Ascending aorta (tissue), 2 donors: ENCODE measurements at regions not wholly inside any gene's neighbourhood (a gene's known extent, or its start where the extent isn't known, plus 50 kb on each side); places are given as distances from the start of the nearest gene placed in this dataset.

Experiments used
- DNase-seq, 2 donors: peaks; one replicate each; pipeline ENCODE4 v3.0.0-alpha.2; 2019; ENCODE audit warnings: low spot score in 2 of 2
- H3K27ac ChIP-seq, 2 donors: fragments of 200-600 bp; sonication (generic); one replicate each; pipeline ENCODE4 v1.5.1; 2016 to 2017; ENCODE audit warnings: mild to moderate bottlenecking in 1 of 2
- H3K27me3 ChIP-seq: fragments of 200-600 bp; sonication (generic); one replicate; pipeline ENCODE4 v1.5.1; 2017
- H3K36me3 ChIP-seq, 2 donors: fragments of 200-600 bp; sonication (generic); one replicate each; pipeline ENCODE4 v1.5.1; 2016
- H3K4me1 ChIP-seq, 2 donors: fragments of 200-600 bp; sonication (generic); one replicate each; pipeline ENCODE4 v1.5.1; 2016 to 2017; ENCODE audit warnings: mild to moderate bottlenecking in 1 of 2
- H3K4me3 ChIP-seq, 2 donors: fragments of 200-600 bp; sonication (generic); one replicate each; pipeline ENCODE4 v1.5.1; 2016 to 2017; ENCODE audit warnings: mild to moderate bottlenecking in 1 of 2
- H3K9me3 ChIP-seq, 2 donors: fragments of 200-600 bp; sonication (generic); one replicate each; pipeline ENCODE4 v1.5.1; 2016
- CTCF ChIP-seq, 3 experiments: fragments of 200-600 bp in 2 of 3; fragments of 450-650 bp in 1 of 3; sonication (generic) in 2 of 3; IDR thresholded peaks; one replicate each; pipeline ENCODE4 v1.5.1; 2016 to 2019; ENCODE audit warnings: antibody characterized with exemption in 3 of 3, mild to moderate bottlenecking in 1 of 3, moderate library complexity in 1 of 3
- intact Hi-C: fragments of 100-400 bp; cut with DNase I; formaldehyde crosslinking; loops from one replicate; pipeline ENCODE4 v1.15.1; 2023

GRCh38 chr12:92552412-92553108, 150.2 kb upstream of the PLEKHG7 start:
- H3K9me3 ChIP-seq, result no peaks in the 10 kb centered on the region
- no peak for TF ChIP-seq CTCF (IDR thresholded peaks at IDR 0.05)
- H3K27me3 ChIP-seq, result no peaks in the 10 kb centered on the region
- H3K36me3 ChIP-seq, result no peaks in the 10 kb centered on the region
- intact Hi-C loops, result no loop called here
- H3K4me3 ChIP-seq, result no peak overlapping the region
- no peak for DNase-seq
- peaks cover 0 to 3% of the 10 kb centered on the region in 2 donors for H3K4me1 ChIP-seq
- peak overlapping the region; percentile 30 to 35 for H3K27ac ChIP-seq

DNA sequence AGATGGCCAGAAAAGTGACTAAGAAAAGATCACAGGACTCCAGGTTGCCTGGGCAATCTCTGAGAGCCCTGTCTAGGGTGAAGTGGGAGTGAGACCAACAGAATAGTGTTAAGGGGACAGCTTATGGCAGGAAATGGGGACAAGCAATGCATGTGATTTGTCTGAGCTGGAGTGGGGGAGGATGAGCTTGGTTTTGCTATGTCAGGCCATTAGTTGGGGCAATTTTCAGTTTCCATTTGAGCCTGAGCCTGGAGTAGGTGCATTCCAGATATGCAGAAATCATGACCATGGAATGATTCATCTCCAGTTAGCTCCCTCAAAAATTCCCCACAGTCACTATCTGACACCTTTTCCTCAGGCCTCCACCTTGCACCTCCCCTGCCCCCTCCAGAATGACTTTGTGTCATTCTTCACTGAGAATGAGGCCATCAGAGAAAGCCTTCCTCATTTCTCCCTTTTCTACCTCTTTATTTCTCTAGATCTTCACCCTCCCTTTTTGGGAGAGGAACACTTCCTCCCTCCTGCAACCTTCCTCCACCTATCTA, 150.9 kb upstream of the PLEKHG7 start:
- Histone ChIP-seq H3K4me3 (no peak overlapping the region), H3K36me3 (no peaks in the 10 kb centered on the region), H3K9me3 (no peaks in the 10 kb centered on the region), H3K4me1 (peaks cover 0 to 3% of the 10 kb centered on the region in 2 donors), H3K27me3 (no peaks in the 10 kb centered on the region), H3K27ac (peak overlapping the region in 1 of 2 donors; percentile 30)
- no peak for TF ChIP-seq CTCF (IDR thresholded peaks at IDR 0.05)
- intact Hi-C loops, result no loop called here
- no peak for DNase-seq

DNA sequence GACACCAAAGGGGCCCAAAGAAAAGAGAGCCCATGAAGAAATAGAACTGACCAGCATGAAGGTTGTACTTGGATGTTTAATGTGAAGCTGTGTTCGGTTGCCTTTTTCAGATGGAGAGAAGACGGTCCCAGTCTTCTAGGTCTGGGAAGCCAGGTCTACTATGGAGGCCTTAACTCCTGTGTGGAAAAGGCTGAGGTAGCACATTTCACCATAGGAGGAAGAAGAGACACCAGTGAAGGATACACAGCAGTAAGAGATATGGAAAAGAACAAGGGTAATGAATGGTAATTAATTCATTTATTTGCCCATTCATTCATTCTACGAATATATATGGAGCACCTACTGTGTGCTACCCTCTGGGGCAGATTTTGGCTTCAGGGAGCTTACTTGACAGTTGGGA, 151.6 kb upstream of the PLEKHG7 start:
- H3K4me3 ChIP-seq, result no peak overlapping the region
- intact Hi-C loops, result no loop called here
- H3K27ac ChIP-seq, result no peak overlapping the region
- H3K4me1 ChIP-seq, result peaks cover 0 to 3% of the 10 kb centered on the region in 2 donors
- no peaks in the 10 kb centered on the region for H3K27me3 ChIP-seq
- H3K36me3 ChIP-seq, result no peaks in the 10 kb centered on the region
- no peak for TF ChIP-seq CTCF (IDR thresholded peaks at IDR 0.05)
- H3K9me3 ChIP-seq, result no peaks in the 10 kb centered on the region
- DNase-seq, result no peak

- intact Hi-C loops, result no loop called here
- H3K36me3 ChIP-seq, result no peaks in the 10 kb centered on the region
- peaks cover 0 to 3% of the 10 kb centered on the region in 2 donors for H3K4me1 ChIP-seq
- no peak for TF ChIP-seq CTCF (IDR thresholded peaks at IDR 0.05)
- H3K27ac ChIP-seq, result no peak overlapping the region
- no peaks in the 10 kb centered on the region for H3K27me3 ChIP-seq
- H3K4me3 ChIP-seq, result no peak overlapping the region
- H3K9me3 ChIP-seq, result no peaks in the 10 kb centered on the region
- no peak for DNase-seq
Measured at GRCh38 chr12:92550661-92551060, 152.1 kb upstream of the PLEKHG7 start.

DNA sequence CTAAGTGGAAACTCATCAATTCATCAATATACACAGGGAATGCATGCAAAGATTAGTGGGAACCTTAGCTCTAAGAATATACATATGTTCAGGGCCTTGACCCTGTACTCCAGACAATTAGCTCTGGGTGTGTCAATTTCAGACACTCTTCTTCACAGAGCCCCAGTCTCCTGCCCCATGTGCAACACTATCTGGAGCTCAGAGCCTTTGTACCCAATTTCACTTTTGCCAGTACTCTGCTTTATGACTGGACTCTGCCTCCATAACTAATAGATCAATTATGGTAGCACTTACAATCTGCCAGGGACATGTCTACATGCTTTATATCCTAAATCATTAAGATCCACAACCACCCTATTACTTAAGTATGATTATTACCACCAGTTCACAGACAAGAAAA, 152.5 kb upstream of the PLEKHG7 start:
- Histone ChIP-seq H3K27me3 (no peaks in the 10 kb centered on the region), H3K27ac (no peak overlapping the region), H3K4me3 (no peak overlapping the region), H3K36me3 (no peaks in the 10 kb centered on the region), H3K4me1 (peaks cover 0 to 3% of the 10 kb centered on the region in 2 donors), H3K9me3 (no peaks in the 10 kb centered on the region)
- DNase-seq, result no peak
- TF ChIP-seq CTCF (IDR thresholded peaks at IDR 0.05), result no peak
- intact Hi-C loops, result no loop called here
